Dermis blood vessel endothelial cell (primary cell): ENCODE measurements at regions not wholly inside any gene's neighbourhood (a gene's known extent, or its start where the extent isn't known, plus 50 kb on each side); places are given as distances from the start of the nearest gene placed in this dataset.
"Not testable (repeated sequence)": the region's sequence is repeated elsewhere in the genome, so short reads cannot be mapped to it uniquely, and the experiment has no call there.

ENCODE experiments used
- DNase-seq: peaks from one replicate; pipeline ENCODE4 v3.0.0; 2010

DNA sequence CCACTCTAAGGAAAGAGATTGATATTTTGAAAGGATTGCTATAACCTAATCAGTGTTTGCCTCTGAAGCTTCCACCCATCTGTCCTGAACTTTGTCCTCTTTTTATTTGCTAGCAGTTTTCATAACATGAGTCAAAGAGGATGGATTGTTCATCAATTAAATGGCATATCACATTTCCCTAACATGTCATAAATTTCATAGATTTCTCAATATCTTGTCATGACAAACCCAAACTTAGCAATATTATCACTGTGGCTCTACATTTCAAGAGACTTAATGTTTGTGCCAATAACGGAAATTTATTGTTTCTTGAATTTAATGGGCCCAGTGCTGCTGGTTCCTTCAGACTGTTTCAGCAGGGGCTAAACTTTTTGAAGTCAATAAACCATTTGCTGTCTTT is 330.3 kb downstream of the CAAP1 start:
- no peak for DNase-seq

DNA sequence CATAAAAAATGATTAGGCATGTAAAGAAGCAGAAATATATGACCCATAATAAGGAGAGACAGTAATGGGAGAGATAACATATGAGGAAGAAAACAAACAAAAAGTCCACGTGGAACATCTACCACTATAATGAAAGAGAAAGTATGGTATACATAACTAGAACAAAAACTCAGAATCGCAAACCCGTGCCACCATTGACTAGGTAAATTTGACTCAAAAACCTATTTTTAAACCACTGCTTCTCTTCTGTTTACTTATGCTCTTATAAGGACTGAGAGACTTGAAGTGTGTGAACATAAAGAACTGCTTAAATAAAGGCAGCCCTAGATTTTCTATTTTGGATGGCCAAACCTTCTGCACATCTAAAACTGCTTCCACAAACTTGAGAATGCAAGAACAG is 330.7 kb downstream of the CAAP1 start:
- no peak for DNase-seq

DNA sequence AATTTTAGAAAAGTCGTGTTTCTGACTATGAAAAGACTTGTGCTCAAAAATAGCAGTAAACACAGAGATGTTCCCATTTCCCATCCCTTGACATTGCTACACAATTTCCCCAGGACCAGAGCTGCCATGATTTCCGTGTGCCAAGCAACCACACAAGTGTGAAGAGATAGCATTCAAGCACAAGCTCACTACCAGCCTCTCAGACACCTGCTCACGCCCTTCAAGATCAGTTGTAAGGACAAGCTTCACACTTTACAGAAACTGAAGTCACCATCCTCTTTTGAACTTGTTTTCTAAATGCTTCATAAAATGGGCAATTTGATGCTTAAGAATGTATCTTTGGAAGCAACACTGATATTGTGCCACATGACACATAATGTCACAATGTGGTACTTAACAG is 333.1 kb downstream of the CAAP1 start:
- no peak for DNase-seq

DNA sequence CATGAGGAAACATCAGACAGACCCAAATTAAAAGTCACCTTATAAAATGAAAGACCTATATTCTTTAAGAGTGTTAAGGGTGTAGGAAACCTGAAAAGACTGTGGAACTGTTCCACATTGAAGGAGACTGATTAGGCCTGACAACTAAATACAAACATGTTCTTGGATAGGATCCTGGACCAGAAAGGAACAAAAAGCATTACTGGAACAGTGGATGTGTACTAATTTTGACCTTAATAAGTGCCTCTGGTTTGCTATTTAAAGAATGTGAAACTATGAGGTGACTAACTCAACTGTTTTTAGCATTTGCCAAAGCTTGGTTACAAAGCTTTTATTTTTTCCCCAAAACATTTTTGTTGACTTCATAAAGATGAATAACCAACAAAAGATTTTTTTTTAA is 340.6 kb downstream of the CAAP1 start:
- DNase-seq, result no peak

DNA sequence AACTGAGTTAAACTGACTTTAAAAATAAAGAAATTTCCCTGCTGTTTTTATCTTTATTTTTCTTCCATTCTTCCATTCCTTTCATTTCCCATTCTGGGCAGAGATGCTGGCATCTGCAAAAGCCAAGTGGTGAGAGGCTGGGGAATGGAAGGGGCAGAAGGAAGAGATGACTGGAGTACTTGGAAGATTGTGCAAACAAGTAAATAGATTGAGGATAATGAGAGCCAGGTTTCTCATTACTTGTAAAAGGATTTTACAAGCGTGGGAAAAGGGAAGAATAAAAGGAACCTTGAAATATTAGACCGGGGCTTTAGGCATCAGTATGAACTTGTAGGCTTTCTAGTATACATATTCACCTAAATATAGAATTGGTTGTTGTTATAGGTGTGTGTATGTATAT is 341.2 kb downstream of the CAAP1 start:
- no peak for DNase-seq

DNA sequence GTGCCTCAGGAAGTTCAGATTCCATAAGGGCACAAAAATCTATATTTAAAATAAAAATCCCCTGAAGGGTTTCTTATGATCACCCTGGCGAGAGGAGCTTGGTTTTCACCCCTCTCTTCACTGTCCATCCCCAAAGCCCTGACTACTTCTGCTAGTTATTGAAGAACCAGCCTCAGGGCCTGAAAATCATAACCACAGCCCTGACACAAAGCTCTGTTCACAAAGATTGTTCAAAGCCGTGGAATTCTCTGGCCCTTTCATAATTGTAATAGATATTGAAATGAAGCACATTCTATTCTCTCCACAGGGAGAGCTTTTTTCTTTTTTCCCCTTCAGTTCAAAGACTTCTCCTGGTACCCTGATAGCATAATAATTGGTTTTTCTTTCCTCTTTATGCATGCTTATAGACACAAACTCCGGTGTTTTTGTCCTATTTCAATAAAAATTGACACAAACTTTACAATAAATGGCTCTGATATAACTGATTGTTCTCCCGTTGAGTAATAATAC is 343.8 kb downstream of the CAAP1 start:
- DNase-seq, result no peak

DNA sequence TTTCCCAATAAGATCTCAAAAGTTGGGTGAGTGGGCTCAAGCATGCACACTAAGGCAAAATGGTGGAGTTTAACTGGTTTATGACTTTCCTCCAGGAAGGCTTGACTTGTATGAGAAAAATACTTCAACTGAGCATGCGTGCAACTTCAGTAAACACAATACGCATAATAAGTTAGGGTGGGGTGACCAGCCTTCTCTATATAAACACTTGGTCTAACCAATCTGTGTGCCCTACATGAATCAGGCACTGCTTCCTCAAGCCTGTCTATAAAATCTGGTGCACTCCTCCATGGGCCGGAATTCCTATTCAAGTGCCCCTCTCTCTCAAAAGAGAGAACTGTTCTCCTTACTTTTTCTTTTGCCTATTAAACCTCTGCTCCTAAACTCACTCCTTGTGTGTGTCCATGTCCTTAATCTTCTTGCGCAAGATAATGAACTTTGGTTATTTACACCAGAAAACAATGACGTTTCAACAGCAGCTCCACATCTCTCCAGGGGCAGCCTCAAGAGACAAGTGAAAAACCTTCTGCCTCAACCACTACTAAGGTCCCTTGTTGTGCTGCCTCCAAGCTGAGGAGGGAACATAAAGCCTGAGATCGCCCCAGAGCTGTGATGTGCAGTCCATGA is 352.6 kb downstream of the CAAP1 start:
- DNase-seq, result no peak

DNA sequence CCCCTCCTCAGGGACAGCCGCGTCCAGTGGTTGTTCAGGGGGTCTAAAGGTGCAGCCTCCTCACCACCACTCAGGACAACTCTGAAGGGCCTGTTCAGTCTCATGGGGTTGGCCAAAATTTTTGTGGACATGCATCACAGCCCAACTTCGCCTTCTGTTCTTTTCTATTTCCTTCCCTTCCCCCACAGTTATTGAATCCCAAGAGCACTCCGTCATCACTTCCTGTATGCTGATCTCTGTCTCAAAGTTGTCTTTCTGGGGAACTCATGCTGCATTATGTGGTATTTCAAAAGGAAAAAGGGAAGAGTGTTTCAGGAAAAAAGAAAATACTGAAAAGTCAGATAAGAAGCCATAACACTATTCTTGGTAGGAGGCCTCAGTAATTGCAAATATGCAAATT is 355.4 kb downstream of the CAAP1 start:
- DNase-seq, result no peak

DNA sequence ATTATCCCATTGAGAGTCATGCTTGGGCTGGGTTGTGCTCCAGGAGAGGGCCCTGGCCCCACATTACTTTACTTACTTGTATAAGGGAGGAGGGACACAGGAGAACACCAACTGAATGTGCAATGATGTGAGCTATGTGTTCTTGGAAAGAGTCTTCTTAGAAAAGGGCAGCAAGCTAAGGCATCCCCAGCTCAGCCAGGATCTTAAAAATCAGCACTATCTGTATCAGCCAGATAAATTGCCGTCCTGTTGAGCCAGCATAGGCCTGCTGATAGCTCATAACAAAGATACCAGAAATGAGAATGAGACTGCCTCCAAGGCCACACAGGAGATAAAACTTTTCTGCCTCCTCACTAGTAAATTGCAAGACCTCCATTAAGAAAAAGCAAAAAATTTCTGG is 357.5 kb downstream of the CAAP1 start:
- no peak for DNase-seq

DNA sequence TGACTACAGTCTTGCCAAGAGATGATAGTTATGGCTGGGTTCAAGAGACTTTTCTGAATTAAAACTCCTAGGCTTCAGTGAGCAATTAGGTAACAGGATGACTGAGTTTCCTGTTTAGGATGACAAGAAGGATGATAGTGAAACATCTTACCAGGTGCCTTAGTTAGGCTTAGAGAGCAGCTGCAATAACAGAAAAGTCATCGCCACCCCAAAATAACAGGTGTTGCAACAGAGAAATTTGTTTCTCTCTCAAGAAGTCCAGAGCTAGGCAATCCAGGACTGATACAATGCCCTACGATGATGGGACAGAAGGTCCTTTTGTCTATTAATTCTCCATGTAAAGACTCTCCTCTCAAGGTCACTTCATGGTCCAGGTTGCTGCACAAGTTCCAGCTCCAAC is 361.8 kb downstream of the CAAP1 start:
- DNase-seq, result no peak

DNA sequence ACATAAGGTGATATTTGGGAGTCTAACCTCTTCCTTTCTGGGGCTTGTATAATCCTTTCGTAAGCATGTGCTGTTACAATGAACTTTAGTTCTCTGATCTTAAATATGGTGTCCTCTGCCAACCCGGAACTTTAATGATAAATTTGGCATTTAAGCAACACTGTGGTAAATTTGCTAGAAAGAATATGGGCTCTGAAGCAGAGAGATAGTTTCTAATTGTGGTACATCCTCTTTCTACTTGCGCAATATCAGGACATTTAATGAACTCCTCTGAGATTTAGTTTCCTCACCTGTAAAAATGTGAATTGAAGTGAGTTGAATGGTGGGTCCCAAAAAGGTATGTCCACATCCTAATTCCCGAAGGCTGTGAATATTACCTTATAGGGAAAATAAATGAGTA is 364.7 kb downstream of the CAAP1 start:
- DNase-seq, result no peak

DNA sequence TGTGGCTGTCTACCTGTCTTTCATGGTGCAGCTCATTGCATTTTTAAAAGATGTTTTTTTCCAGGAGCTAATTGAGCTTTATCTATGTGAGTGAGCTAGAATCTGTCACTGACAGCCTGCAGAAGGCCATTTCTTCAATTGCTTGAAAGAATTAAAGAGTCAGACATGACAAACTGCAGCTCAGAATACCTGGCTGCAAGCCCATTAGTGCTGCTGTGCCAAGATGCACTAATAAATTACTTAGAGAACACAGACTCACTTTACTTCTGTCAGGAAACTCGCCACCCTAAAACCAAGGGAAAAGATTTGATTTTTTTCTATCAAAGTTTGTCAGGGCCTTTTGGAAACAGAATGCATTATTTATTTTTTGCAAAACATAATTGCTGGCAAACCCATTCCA is 368.3 kb downstream of the CAAP1 start:
- no peak for DNase-seq

DNA sequence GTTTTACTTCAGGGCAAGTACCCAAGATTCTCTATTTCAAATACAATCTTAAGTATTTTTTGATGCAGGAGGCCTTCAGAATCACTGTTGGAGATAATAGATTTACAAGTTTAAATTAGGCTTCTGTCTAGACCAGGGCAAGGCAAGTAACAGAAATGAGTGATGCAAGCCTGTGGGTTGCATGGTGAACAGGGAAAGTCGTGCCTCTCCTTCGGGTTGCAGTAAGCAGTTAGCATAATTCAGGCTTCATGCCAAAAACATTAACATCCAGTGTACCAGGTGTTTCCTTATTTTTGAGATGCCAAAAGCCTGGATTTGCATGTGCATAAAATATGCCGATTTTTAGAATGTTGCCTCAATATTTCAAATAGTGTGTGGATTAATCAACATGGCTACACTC is 369.0 kb downstream of the CAAP1 start:
- no peak for DNase-seq

DNA sequence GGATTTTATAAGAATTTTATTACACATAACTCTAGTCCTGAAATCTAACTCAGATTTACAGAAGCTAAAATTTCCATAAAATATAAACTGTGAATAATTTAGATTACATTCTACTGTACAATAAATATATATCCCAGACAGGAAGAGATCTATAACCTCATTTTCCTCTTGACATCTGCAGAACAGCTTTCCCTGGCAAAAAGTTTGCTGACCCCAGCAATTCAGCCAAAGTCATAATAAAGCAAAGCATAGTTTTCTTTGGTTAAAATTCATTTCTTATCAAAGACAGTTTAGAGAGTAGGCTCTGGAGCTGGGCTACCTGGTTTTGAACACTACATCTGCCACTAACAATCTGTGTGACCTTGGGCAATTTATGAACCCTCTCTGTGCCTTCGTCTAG is 372.5 kb downstream of the CAAP1 start:
- DNase-seq, result no peak

DNA sequence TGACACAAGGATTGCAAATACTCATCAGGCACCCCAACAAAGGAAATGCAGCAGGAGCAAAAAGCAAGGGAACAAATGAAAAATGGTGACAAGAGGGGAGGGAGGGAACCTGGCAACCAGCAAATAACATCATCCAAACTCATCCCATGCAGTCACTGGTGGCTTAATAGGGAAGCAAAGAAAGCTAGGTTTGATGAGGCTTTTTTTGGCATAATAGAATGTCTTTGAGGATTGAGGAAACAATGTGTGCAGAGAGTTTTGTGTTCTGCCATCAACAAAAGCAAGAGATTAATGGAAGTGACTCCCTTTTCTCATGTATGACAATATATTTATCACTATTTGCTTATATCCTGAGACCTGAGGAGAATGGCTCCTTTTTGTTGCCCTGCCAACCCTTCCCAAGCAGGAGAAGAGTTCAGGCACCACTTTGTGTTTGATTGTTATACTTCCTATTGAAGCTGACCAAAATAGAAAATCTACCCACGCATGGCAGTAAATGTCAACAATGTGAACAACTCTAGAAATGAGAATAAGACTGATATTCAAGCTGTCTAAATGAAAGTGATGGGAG is 375.7 kb downstream of the CAAP1 start:
- no peak for DNase-seq

DNA sequence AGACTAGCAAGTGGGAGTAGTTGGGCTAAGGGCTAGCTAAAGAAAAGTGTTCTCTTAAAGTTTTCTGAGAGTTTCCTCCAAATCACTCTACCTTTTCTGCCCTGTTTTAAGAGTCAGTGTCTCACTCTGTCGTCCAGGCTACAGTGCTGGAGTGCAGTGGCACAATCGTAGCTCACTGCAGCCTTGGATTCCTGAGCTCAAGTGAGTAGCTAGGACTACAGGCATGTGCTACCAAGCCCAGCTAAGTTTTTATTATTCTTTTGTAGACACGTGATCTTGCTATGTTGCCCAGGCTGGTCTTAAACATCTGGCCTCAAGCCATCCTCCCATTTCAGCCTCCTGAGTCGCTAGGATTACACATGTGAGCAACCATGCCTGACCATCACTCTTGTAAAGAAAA is 378.9 kb downstream of the CAAP1 start:
- DNase-seq, result no peak

DNA sequence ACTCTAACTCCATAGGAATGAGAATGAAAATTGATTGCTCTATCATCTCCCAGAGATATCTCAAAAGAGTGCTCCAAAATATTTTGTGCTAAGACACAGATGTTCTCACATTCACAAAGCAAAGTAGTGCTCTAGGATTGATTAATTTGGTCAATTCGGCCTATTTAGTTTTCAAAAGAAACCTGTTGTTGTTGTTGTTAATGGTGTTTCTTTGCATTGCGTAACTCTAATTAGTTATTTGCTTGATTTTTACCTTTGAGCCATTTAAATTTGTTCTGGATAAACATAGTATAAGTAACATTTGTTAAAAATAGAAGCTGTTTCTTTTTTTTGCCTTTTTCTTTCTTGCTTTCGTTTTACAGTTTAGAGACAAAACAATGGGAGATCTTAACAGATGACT is 382.5 kb downstream of the CAAP1 start:
- no peak for DNase-seq

DNA sequence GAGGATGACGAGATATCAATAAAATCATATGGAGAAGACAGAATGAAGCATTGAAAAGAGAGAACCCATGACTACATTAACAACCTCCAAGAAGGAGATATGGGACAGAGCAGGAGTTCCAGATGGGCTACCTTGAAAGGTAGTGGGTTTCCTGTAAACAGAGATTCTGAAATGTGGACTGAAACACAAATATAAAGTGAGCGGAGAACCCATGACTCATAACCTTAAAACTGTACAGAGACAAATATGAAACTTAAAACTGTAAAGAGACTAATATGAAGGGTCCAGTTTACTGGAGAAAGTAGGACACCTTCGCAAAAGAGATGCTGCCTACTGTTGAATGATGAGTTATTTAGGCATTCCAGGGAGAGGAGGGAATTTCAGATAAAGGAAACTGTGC is 383.7 kb downstream of the CAAP1 start:
- no peak for DNase-seq

DNA sequence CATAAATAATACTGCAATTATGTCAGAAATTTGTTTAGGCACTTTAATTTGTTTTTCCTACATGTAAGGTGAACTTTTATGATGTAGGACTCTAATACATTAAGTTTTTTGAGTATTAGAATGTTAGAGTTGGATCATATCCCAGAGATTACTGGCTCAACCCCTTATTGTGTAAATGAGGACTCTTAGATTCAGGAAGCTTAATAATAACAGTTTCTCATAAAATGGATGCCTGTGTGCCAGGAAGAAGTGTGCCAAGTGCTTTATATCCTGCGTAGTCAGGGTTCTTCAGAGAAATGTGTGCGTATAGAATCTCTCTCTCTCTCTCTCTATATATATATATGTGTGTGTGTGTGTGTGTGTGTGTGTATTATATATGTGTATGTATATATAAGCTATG is 388.5 kb downstream of the CAAP1 start:
- no peak for DNase-seq

DNA sequence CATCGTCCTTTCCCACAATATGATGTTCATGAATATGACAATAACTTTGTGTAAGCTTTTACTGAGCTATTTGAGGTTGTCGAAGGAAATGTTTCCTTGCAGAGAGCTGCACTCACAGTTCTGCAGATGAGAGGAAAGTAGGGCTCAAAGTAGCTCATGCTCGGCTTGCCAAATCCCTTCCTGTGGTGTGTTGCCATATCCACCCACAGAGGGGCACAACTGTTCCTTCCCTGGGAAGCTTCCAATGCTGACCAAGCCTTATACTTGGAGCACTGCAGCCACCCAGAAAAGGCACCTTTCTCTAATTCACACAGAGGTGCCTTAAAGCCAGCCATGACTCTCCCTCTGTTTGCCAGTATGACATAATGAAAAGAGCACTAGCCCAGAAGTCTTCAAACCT is 390.3 kb downstream of the CAAP1 start:
- DNase-seq, result no peak

DNA sequence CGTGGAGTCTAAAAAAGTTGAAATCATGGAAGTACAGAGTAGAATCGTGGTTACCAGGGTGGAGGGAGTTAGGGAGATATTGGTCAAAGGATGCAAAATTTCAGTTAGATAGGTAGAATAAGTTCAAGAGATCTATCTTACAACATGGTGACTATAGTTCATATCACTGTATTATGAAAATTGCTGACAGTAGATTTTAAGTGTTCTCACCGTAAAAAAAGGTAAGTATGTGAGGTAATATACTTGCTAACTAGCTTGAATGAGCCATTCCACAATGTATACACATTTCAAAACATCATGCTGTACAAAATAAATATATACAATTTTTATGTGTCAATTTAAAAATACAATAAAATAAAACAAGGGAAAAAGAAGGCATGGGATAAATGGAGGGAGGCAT is 392.1 kb downstream of the CAAP1 start:
- DNase-seq, result no peak

DNA sequence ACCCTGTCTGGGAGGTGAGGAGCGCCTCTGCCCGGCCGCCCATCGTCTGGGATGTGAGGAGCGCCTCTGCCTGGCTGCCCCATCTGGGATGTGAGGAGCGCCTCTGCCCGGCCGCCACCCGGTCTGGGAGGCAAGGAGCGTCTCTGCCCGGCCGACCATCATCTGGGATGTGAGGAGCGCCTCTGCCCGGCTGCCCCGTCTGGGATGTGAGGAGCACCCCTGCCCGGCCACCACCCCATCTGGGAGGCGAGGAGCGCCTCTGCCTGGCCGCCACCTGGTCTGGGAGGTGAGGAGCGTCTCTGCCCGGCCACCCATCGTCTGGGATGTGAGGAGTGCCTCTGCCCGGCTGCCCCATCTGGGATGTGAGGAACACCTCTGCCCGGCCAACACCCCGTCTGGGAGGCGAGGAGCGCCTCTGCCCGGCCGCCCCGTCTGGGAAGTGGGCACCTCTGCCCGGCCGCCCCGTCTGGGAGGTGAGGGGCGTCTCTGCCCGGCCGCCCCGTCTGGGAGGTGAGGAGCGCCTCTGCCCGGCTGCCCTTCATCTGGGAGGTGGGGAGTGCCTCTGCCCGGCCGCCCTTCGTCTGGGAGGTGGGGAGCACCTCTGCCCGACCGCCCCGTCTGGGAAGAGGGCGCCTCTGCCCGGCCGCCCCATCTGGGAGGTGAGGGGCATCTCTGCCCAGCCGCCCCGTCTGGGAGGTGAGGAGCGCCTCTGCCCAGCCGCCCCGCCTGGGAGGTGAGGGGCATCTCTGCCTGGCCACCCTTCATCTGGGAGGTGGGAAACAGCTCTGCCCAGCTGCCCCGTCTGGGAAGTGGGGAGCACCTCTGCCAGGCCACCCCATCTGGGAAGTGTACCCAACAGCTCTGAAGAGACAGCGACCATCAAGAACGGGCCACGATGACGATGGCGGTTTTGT is 399.7 kb downstream of the CAAP1 start:
- DNase-seq, result not testable (repeated sequence)

DNA sequence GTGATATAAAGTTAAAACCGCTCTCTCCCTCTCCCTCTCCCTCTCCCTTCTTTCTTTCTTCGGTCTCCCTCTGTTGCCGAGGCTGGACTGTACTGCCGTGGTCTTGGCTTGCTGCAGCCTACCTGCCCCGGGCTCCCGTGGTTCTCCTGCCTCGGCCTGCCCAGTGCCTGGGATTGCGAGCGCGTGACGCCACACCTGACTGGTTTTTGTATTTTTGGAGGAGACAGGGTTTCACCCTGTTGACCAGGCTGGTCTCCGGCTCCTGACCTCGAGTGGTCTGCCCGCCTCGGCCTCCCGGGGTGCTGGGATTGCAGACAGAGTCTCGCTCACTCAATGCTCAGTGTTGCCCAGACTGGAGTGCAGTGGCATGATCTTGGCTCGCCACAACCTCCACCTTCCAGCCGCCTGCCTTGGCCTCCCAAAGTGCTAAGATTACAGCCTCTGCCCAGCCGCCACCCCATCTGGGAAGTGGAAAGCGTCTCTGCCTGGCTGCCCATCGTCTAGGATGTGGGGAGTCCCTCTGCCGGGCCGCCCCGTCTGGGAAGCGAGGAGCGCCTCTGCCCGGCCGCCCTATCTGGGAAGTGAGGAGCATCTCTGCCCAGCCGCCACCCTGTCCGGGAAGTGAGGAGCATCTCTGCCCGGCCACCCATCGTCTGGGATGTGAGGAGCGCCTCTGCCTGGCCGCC is 400.5 kb downstream of the CAAP1 start:
- DNase-seq, result not testable (repeated sequence)
